Activated T-cell treated with anti-CD3 and anti-CD28 coated beads, Interleukin-2, amount 50 U/mL, for 4 hours (primary cell): ENCODE measurements at regions not wholly inside any gene's neighbourhood (a gene's known extent, or its start where the extent isn't known, plus 50 kb on each side); places are given as distances from the start of the nearest gene placed in this dataset.

Experiments used
- ATAC-seq, 2 donors: fragments of 200-7000 bp; cut with Tn5 transposase; one replicate each; pipeline ENCODE4 v1.10.0; 2021
- DNase-seq: peaks from one replicate; pipeline ENCODE4 v3.0.0-alpha.2; 2020
- H3K27me3 Mint-ChIP-seq: one replicate; pipeline ENCODE4 v1.8.0; 2021; ENCODE audit warnings: low read depth, mixed read lengths
- H3K36me3 Mint-ChIP-seq: one replicate; pipeline ENCODE4 v1.8.0; 2022; ENCODE audit warnings: mixed read lengths; ENCODE audit not compliant: insufficient read depth
- H3K4me1 Mint-ChIP-seq: one replicate; pipeline ENCODE4 v1.8.0; 2021; ENCODE audit warnings: low read depth, mixed read lengths
- H3K4me3 Mint-ChIP-seq: one replicate; pipeline ENCODE4 v1.8.0; 2021; ENCODE audit warnings: mild to moderate bottlenecking, moderate library complexity, mixed read lengths
- H3K9me3 Mint-ChIP-seq: one replicate; pipeline ENCODE4 v1.8.0; 2021; ENCODE audit warnings: mixed read lengths

GRCh38 chr12:41968599-41968998 is 176.1 kb downstream of the GXYLT1 start:
- Mint-ChIP-seq H3K9me3 (no peaks in the 10 kb centered on the region), H3K4me1 (no peaks in the 10 kb centered on the region), H3K4me3 (no peak overlapping the region), H3K27me3 (no peaks in the 10 kb centered on the region), H3K36me3 (no peaks in the 10 kb centered on the region)
- no peak for DNase-seq
- ATAC-seq = no peak

- ATAC-seq = no peak
- H3K9me3 Mint-ChIP-seq = no peaks in the 10 kb centered on the region
- H3K27me3 Mint-ChIP-seq = no peaks in the 10 kb centered on the region
- H3K4me3 Mint-ChIP-seq = no peak overlapping the region
- no peak for DNase-seq
- no peaks in the 10 kb centered on the region for H3K4me1 Mint-ChIP-seq
- H3K36me3 Mint-ChIP-seq = no peaks in the 10 kb centered on the region
Observed at GRCh38 chr12:41967668-41968500, 176.8 kb downstream of the GXYLT1 start.

GRCh38 chr12:41966916-41967315 is 177.8 kb downstream of the GXYLT1 start:
- H3K9me3 Mint-ChIP-seq = no peaks in the 10 kb centered on the region
- H3K36me3 Mint-ChIP-seq = no peaks in the 10 kb centered on the region
- no peaks in the 10 kb centered on the region for H3K4me1 Mint-ChIP-seq
- no peak overlapping the region for H3K4me3 Mint-ChIP-seq
- ATAC-seq (no peak), DNase-seq (no peak)
- H3K27me3 Mint-ChIP-seq = no peaks in the 10 kb centered on the region

- Mint-ChIP-seq H3K36me3 (no peaks in the 10 kb centered on the region), H3K4me3 (no peak overlapping the region), H3K4me1 (no peaks in the 10 kb centered on the region), H3K27me3 (no peaks in the 10 kb centered on the region), H3K9me3 (no peaks in the 10 kb centered on the region)
- ATAC-seq (no peak), DNase-seq (no peak)
Observed at GRCh38 chr12:41966001-41966400, 178.7 kb downstream of the GXYLT1 start.

GRCh38 chr12:41963398-41963797 is 181.3 kb downstream of the GXYLT1 start:
- Mint-ChIP-seq H3K4me3 (no peak overlapping the region), H3K36me3 (no peaks in the 10 kb centered on the region), H3K27me3 (no peaks in the 10 kb centered on the region), H3K4me1 (no peaks in the 10 kb centered on the region), H3K9me3 (no peaks in the 10 kb centered on the region)
- DNase-seq = no peak
- no peak for ATAC-seq

- no peak for ATAC-seq
- no peak for DNase-seq
Observed at GRCh38 chr12:41962171-41962572, 182.5 kb downstream of the GXYLT1 start.

GRCh38 chr12:41959271-41959670 is 185.4 kb downstream of the GXYLT1 start:
- Mint-ChIP-seq H3K9me3 (no peaks in the 10 kb centered on the region), H3K4me3 (no peak overlapping the region), H3K36me3 (no peaks in the 10 kb centered on the region), H3K27me3 (no peaks in the 10 kb centered on the region), H3K4me1 (no peaks in the 10 kb centered on the region)
- ATAC-seq (no peak), DNase-seq (no peak)

More at GRCh38 chr12:41962171-41962572, 182.5 kb downstream of the GXYLT1 start:
- Mint-ChIP-seq H3K27me3 (no peaks in the 10 kb centered on the region), H3K4me1 (no peaks in the 10 kb centered on the region), H3K4me3 (no peak overlapping the region), H3K36me3 (no peaks in the 10 kb centered on the region), H3K9me3 (no peaks in the 10 kb centered on the region)

GRCh38 chr12:41956353-41956752 is 188.3 kb downstream of the GXYLT1 start:
- Mint-ChIP-seq H3K9me3 (no peaks in the 10 kb centered on the region), H3K4me1 (no peaks in the 10 kb centered on the region)

GRCh38 chr12:41950455-41950854 is 194.2 kb downstream of the GXYLT1 start:
- DNase-seq (no peak), ATAC-seq (no peak)
- Mint-ChIP-seq H3K4me1 (no peaks in the 10 kb centered on the region), H3K4me3 (no peak overlapping the region), H3K27me3 (peaks cover 8% of the 10 kb centered on the region), H3K36me3 (no peaks in the 10 kb centered on the region), H3K9me3 (peaks cover 9% of the 10 kb centered on the region)

More at GRCh38 chr12:41956353-41956752, 188.3 kb downstream of the GXYLT1 start:
- Mint-ChIP-seq H3K27me3 (no peaks in the 10 kb centered on the region), H3K4me3 (no peak overlapping the region), H3K36me3 (no peaks in the 10 kb centered on the region)
- no peak for DNase-seq
- ATAC-seq = no peak

GRCh38 chr12:41946106-41946505 is 198.6 kb downstream of the GXYLT1 start:
- no peak overlapping the region for H3K4me3 Mint-ChIP-seq

GRCh38 chr12:41944216-41944615 is 200.5 kb downstream of the GXYLT1 start:
- Mint-ChIP-seq H3K36me3 (no peaks in the 10 kb centered on the region), H3K27me3 (peaks cover 9% of the 10 kb centered on the region), H3K4me1 (no peaks in the 10 kb centered on the region), H3K4me3 (no peak overlapping the region), H3K9me3 (peaks cover 15% of the 10 kb centered on the region)
- DNase-seq = no peak
- no peak for ATAC-seq

More at GRCh38 chr12:41946106-41946505, 198.6 kb downstream of the GXYLT1 start:
- DNase-seq (no peak), ATAC-seq (no peak)
- Mint-ChIP-seq H3K9me3 (peaks cover 15% of the 10 kb centered on the region), H3K36me3 (no peaks in the 10 kb centered on the region), H3K27me3 (peaks cover 8% of the 10 kb centered on the region), H3K4me1 (no peaks in the 10 kb centered on the region)

- Mint-ChIP-seq H3K4me3 (no peak overlapping the region), H3K4me1 (no peaks in the 10 kb centered on the region), H3K9me3 (peaks cover 15% of the 10 kb centered on the region), H3K36me3 (no peaks in the 10 kb centered on the region), H3K27me3 (peaks cover 9% of the 10 kb centered on the region)
- DNase-seq (no peak), ATAC-seq (no peak)
Observed at GRCh38 chr12:41943671-41944070, 201.0 kb downstream of the GXYLT1 start.

- H3K4me1 Mint-ChIP-seq = no peaks in the 10 kb centered on the region
- no peak for ATAC-seq
Observed at GRCh38 chr12:41942354-41942753, 202.3 kb downstream of the GXYLT1 start.

GRCh38 chr12:41941079-41941478 is 203.6 kb downstream of the GXYLT1 start:
- no peak for ATAC-seq
- no peaks in the 10 kb centered on the region for H3K4me1 Mint-ChIP-seq
- H3K27me3 Mint-ChIP-seq = peaks cover 7% of the 10 kb centered on the region
- peaks cover 9% of the 10 kb centered on the region for H3K9me3 Mint-ChIP-seq
- no peak for DNase-seq
- H3K36me3 Mint-ChIP-seq = no peaks in the 10 kb centered on the region
- no peak overlapping the region for H3K4me3 Mint-ChIP-seq

More at GRCh38 chr12:41942354-41942753, 202.3 kb downstream of the GXYLT1 start:
- Mint-ChIP-seq H3K4me3 (no peak overlapping the region), H3K36me3 (no peaks in the 10 kb centered on the region), H3K9me3 (peaks cover 15% of the 10 kb centered on the region), H3K27me3 (peaks cover 8% of the 10 kb centered on the region)
- DNase-seq = no peak

- Mint-ChIP-seq H3K27me3 (peaks cover 7% of the 10 kb centered on the region), H3K9me3 (peaks cover 7% of the 10 kb centered on the region), H3K4me3 (no peak overlapping the region), H3K4me1 (no peaks in the 10 kb centered on the region), H3K36me3 (no peaks in the 10 kb centered on the region)
- DNase-seq (no peak), ATAC-seq (no peak)
Observed at GRCh38 chr12:41940571-41940970, 204.1 kb downstream of the GXYLT1 start.
